ENCODE measurements at regions not wholly inside any gene's neighbourhood (a gene's known extent, or its start where the extent isn't known, plus 50 kb on each side); places are given as distances from the start of the nearest gene placed in this dataset.

DNA sequence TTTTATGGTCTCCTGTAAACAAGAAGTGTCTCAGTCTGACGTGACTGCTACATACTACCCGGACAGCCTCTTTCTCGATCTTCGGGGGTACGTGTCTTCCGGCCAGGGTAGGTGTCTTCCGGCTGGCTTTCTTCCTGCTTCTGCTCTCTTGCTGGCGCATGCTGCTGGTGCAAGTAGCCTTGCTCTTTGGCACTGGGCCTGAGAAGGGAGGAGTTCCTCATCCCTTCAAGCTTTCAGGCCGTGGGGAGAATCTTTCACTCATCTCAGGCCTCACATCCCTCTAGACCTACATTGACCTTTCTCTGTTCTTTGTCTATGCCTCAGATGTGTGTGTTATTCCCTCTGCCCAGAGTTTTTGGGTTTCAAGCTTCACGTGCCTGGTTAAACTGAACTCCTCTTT, 130.4 kb downstream of the JCAD start:
- no peak for TF ChIP-seq SMC3 (IDR thresholded peaks at IDR 0.05; ENCODE audit: low read depth, low read length)
- TF ChIP-seq, protein P1, sequence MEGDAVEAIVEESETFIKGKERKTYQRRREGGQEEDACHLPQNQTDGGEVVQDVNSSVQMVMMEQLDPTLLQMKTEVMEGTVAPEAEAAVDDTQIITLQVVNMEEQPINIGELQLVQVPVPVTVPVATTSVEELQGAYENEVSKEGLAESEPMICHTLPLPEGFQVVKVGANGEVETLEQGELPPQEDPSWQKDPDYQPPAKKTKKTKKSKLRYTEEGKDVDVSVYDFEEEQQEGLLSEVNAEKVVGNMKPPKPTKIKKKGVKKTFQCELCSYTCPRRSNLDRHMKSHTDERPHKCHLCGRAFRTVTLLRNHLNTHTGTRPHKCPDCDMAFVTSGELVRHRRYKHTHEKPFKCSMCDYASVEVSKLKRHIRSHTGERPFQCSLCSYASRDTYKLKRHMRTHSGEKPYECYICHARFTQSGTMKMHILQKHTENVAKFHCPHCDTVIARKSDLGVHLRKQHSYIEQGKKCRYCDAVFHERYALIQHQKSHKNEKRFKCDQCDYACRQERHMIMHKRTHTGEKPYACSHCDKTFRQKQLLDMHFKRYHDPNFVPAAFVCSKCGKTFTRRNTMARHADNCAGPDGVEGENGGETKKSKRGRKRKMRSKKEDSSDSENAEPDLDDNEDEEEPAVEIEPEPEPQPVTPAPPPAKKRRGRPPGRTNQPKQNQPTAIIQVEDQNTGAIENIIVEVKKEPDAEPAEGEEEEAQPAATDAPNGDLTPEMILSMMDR (IDR thresholded peaks at IDR 0.05), result no peak
- TF ChIP-seq IRF3 (IDR thresholded peaks at IDR 0.05; ENCODE audit: low read depth, low read length), result no peak
- no peak for TF ChIP-seq RCOR1 (IDR thresholded peaks at IDR 0.05; ENCODE audit: low read length)
- TF ChIP-seq POLR2AphosphoS5 (IDR thresholded peaks at IDR 0.05; ENCODE audit: low read depth, low read length), result no peak
- TF ChIP-seq RAD21 (IDR thresholded peaks at IDR 0.05; ENCODE audit: low read length), result no peak
- TF ChIP-seq NFIC (IDR thresholded peaks at IDR 0.05; ENCODE audit: borderline replicate concordance), result no peak

Measured in SK-N-SH (cell line).